NK-92 treated with Interleukin-12 subunit alpha and Interleukin-12 subunit beta, amount 100 ng/mL, for 24 hours (cell line): ENCODE measurements at regions not wholly inside any gene's neighbourhood (a gene's known extent, or its start where the extent isn't known, plus 50 kb on each side); places are given as distances from the start of the nearest gene placed in this dataset.
"Not testable (repeated sequence)": the region's sequence is repeated elsewhere in the genome, so short reads cannot be mapped to it uniquely, and the experiment has no call there.

ENCODE experiments used
- DNase-seq: peaks from one replicate; lab custom pipeline; 2025; lab: John Stamatoyannopoulos, UW

DNA sequence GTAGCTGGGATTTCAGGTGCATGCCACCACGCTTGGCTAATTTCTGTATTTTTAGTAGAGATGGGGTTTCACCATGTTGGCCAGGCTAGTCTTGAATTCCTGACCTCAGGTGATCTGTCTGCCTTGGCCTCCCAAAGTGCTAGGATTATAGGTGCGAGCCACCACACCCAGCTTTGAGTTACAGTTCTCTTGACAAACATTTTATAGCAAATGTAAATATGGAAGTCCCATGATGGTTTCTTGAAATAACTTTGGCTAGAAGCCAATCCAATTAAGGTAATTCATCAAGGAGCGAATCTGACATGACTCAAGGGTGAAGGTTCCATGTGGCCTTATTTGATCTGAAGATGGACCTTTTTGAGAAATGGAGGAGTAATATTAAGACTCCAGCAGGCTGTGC is 76.2 kb upstream of the RFLNA start:
- DNase-seq: not testable (repeated sequence)

DNA sequence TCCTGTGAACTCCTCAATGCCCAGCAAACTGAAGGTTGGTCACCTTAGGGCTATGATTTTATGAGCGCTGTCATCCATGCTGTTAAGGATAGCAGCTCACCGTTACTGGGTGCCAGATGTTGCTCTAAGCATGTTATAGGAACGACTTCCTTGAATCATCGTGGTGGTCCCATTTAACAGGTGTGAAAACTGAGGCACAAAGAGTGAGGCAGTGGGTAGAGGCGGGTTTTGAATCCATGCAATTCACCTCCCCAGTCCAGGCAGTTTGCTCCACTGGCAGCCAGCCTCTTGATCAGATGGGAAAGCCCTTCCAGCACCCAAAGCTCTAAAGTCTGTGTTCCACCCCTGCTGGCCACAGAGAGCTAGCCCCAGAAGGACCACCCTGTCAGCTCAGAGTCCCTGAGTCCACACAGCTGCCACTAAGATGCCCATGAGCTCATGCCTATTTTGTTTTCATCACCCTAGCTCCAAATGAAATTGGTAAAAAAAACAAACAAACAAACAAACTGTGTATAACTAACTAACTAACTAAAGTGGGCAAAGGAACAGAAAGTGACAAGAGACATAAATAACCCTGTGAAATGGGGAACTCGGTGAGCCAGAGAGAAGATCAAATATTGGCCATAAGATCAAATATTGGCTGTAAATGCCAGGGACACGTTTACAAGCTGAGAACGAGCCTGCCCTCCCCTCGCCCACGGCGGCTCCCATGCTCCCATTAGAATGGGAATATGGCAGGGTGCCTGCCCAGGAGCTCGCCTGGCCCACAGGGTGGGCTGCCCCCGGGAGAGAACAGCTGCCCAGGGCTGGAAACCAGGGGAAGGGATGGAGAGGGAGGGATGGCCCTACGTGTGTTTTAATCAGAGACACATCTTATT is 72.3 kb upstream of the RFLNA start:
- DNase-seq: no peak

DNA sequence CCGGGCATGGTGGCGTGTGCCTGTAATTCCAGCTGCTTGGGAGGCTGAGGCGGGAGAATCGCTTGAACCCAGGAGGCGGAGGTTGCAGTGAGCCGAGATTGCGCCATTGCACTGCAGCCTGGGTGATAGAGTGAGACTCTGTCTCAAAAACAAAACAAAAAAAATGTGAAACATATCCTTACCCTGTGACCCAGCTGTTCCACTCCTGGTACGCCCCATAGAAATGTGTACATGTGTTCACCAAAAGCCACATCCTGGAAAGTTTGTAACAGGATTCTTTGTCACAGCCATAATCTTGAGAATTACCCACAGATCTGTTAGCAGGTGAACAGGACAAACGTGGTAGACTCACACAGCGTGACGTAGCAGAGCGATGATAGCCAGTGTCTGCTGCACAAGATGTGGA is 71.2 kb upstream of the RFLNA start:
- DNase-seq: peak; percentile 10

DNA sequence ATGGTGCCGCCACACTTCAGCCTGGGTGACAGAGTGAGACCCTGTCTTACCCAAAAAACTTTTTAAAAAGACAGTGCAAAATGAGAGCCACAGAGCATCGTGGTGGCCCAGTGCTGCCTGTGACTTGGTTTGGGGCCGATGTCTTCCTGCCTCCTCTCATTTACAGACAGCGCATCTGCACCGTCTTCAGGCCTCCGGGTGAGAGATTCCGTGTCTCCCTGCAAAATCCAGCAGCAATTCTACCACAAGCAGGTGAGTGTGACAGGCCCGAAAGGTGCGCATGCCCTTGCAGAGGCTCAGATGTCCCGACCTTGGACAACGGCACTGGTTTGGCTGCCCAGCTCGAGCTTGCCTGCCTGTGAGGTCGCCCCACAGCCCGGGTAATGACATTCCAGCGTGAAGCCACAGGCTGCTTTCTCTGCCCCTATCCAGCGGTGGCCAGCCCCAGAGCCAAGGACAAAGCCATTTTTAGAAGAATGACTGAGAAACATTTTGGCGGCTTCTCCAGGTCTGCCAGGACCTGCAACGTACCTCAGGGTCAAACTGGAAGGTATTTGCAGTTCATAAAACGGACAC is 70.3 kb upstream of the RFLNA start:
- no peak for DNase-seq

DNA sequence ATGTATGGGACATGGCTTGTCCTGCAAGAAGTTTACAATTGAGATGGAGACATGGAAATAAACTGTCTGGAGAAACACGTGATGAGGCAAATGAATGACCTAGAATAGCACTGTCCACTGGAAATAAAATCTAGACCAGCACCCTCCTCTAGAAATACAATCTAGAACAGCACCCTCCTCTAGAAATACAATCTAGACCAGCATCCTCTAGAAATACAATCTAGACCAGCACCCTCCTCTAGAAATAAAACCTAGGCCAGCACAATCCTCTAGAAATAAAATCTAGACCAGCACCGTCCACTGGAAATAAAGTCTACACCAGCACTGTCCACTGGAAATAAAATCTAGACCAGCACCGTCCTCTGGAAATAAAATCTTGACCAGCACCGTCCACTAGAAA is 69.2 kb upstream of the RFLNA start:
- no peak for DNase-seq

DNA sequence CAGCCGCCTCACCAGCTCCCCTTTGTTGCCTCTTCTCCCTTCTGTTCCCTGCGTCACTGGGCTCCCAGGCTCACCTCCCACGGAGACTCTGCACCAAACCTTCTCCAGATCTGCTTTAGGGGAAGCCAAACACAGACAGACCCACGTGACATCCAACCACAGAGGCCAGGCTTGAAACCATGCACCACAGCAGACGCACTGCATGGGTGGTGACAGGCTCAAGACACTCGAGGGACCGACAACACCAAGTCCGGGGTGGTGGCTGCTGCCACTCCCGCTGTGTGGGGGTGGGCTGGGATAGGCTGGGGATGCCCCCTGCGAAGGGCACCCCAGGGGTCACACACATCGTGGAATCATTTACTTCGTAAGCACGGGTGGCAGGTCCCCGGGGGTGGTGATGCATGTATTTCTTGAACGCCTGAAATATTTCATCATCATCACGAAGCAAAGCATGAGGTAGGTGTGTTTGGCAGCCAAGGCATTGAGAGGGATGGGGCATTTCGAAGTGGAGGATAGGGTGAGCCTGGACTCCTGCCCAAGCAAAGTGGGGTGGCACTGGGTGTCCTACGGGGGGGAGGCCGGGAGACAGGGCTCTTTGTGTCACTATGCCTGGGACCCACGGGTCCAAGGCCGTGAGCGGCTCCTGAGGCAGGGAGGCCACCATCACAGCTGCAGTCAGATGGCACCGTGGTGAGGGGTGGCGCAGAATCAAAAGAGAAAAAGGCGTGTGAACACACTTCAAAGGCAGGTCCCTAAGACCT is 66.8 kb upstream of the RFLNA start:
- peak; percentile 7 for DNase-seq

DNA sequence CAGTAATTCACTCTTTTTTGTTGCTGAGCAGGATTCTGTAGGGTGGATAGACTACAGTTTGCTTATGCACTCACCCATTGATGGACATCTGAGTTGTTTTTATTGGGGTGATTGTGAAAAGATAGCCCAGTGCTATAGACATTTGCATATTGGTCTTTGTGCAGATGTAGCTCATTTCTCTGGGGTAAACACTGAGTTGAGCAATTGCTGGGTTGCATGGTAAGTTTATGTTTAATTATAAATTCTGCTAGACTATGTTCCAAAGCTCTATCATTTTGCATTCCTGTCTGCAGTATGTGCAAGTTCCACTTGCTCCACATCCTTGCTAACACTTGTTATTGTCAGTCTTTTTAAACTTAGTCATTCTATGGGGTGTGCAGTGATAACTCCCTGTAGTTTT is 65.4 kb upstream of the RFLNA start:
- no peak for DNase-seq

DNA sequence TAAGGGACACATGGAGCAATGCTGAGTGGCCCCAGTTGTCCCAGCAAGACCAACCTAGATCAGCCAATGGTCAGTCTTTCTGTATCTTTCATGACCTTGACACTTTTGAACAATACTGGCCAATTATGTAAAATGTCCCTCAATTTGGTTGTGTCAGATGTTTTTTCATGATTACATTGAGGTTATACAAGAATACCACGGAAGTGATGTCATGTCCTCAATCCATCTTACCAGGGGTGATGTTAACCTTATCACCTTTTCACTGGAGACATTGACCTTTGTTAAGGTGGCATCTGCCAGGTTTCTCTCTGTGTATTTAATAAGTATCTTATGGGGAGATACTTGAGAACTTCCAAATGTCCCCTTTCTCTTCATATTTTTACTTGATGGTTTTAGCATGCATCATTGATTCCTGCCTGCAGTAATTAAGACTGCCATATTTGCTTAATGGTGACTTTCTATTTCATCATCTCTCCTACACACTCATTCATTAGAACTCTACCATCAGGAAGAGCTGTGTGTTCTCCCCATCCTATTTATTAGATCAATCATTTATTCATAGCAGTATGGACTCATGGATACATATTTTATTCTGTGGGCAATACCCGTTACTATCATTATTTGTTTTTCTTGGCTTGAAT is 64.7 kb upstream of the RFLNA start:
- no peak for DNase-seq

DNA sequence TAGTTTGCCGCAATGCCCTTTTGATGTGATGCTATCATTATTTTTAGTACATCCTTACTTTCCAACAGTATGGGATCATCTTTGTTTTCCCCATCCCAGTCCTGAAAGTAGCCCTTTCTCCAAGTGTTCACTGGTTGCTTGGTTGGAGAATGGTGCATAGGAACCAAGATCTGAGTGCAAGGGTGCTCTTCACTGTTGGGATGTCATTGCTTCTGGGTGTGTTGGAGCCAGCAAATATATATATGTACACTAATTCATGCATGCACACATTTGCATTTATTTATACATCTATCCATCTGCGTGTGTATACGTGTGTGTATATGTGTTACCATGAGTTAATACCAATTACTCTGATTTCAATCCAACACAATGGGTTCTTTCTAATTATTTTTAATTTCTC is 64.1 kb upstream of the RFLNA start:
- DNase-seq: no peak

DNA sequence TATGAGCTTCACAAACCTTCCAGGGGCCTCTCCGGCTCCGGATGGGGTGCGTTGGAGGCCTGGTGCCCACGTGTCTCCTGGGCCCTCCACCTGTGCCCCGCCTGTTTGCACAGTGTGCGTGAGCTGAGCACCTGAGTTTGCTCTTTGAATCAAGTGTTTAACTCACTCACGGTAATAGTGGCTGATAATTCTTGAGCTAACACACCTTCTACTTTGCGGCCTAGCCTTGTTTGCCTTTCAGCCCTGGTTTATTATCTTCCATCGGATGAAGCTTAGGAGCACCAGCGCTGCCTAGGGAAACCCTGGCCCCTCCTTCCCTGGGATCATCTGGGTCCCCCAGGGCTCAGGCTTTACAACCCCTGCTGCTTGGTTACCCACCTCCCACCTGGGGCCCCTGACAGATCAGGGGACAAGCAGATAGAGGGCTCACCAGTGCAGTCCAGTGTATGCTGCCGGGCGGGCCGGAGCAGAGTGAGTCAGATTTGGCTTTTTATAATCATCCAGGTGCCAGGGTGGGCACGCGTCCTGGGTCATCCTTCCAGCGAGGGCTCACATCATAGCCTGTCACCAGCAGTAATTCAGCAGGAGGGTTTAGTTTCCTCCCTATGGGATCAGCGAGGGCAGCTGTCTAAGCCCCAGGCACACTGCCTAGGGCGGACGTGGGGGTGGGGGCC is 62.8 kb upstream of the RFLNA start:
- no peak for DNase-seq

DNA sequence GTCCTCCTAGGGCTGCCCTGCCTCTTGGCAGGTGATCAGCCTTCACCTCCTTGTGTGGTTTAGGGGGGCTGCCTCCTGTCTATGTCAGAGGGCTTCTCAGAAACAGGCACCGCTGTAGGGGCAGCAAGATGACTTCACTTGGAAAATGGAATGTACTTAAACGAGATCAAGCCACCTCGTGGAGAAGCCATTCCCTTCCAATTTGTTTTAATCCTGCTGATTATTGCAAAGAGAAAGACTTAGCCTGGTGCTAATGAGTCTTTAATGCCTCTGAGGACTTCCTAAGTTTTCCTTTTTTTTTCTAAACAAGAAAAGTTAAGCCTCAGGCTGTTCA is 62.3 kb upstream of the RFLNA start:
- DNase-seq: no peak

DNA sequence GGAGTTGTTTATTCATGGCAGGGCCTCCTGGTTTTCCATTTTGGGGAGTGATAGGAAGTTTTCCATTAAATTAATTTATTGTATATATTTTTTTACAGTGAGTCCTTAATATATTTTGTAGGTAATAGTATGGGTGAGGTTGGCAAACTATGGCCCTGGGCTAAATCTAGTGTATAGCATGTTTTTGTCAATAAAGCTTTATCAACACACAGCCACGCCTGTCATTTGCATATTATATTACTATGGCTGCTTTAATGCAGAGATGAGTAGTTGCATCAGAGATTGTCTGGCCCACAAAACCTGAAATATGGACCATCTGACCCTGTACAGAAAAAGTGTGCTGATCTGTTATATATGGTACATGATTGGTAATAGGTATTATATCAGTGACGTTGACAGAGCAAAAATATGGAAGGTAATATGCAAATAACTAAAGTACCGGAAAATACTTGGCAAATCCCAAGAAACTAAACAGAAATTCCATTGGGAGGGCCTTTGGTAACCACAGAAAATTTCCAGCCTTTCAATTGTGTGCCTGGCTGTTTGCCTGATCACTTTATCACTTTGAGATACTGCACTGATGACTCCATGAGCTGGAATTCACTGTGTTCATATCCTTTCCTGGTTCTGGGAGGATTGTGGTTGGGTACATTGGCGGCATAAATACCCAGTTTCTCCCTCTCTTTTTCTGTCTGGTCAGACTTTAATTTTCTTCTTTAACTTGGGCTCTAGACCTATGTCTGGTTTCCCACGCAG is 61.7 kb upstream of the RFLNA start:
- no peak for DNase-seq

DNA sequence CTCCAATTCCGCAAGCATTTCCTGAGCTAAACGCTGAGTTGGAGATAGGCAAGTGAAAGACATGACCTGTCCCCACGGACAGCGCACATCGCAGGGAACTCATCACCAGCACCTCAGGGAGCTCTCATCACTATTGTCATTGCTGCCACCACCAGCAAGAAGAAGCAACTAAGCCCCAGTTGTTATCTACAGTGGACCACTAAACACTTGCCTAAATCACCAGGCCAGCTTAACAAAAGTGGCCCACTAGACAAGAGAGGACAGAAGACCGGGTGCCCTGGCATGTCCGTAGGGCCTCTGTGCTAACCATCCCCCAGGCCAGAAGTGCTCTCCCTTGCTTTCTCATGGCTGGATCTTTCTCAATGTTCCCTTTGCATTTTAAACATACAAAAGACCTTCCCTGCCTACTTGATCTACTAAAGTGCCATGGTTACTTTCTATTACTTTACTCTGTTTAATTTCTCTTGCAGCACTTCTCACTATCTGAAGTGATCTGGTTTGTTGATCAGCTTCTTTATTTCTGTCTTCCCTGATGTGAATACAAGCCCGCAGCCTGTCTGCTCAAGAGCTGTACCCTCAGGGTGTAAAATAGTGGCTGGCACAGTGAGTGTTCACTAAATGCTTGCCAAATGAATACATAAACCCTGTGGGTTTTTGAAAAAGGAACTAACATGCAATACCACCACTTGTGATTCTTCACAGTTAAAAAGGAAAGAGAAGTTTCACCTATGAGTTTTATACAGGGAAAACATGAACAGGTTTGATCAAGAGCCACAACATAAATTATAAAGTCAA is 60.9 kb upstream of the RFLNA start:
- DNase-seq: no peak

DNA sequence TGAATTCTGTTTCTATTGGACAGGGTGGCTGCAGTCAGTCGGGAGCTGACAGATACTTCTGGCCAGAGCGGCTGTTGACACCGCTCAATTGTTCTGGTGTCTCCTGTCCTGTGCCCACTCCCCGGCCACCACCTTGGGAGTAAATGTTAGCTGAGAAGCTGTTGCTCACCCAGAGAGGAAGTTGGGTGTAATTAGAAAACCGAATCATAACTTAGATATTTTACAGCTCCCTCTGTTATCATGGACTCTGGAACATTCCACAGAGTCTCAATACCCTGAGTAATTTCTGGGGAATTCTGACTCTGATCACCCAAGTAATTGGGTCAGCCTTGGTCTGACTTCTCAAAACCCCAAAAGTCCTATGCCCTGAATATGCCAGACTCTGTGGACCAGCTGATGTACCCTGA is 58.3 kb upstream of the RFLNA start:
- DNase-seq: no peak

DNA sequence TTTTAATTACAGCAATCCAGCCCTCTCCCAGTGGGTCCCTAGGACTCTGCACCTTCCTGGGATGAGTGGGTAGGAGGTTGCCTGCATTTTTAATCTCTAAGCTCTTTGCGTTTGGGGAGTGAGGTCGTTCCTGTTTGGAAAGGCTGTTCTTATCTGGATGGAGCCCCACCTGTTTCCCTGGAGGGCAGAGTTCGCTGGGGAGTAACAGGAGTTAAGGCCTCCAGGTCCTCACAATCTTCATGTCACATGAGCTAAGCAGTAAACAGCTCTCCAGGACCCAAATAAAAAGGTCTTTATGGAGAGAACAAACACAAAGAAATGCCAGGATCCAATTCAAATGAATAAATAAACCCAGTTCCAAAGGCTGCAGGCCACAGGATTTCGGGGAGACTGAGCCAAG is 56.0 kb upstream of the RFLNA start:
- DNase-seq: no peak

DNA sequence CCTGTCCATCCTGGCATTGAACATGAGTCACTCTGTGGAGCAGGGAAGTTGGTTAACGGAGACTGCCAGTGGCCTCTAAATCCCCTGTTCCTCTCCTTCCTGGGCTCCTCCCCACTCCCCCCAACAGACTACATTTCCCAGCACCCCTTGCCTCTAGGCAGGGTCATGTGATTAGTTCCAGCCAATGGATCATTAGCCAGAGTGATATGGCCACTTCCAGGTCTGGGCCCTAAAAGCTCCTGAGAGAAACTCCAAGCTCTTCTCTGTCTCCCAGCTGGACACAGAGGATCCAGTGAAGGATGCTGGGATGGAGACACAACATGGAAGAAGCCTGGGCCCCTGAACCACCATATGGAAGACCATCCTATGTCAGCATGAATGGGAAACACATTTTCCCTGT is 54.4 kb upstream of the RFLNA start:
- DNase-seq: no peak

DNA sequence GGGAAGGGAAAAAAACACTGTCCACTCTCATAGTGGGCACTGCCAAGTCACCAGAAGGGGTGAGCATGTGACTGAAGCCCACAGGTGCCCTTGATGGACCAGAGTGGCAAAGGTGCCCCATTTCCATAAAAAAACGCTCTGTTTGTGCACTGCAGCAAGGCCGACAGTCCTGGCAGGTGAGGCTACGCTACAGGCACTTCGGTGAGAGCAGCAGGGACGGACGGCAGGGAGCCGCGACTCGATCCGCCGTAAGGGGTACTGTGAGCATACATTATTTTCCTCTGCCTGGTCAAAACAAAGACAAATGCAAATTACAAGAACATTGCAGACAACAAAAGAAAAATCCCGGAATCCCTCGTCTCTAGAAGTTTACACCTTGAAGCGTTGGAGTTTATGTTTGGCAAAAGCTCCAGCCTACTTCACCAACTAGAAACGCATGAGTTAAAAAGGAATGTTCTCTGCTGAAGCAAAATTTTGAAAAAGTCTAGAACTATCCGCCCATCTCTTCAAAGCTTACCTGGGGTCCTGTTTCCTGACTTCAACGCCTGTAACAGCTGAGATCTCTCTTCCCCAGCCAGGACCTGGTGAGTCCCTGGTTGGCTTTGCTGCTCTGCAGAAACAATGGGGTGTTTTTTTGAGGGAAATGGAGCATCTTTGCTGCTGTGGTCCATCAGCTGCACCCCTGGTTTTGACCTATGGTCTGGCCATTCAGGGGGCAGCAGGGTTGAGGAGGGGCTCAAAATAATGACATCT is 52.9 kb upstream of the RFLNA start:
- DNase-seq: no peak

DNA sequence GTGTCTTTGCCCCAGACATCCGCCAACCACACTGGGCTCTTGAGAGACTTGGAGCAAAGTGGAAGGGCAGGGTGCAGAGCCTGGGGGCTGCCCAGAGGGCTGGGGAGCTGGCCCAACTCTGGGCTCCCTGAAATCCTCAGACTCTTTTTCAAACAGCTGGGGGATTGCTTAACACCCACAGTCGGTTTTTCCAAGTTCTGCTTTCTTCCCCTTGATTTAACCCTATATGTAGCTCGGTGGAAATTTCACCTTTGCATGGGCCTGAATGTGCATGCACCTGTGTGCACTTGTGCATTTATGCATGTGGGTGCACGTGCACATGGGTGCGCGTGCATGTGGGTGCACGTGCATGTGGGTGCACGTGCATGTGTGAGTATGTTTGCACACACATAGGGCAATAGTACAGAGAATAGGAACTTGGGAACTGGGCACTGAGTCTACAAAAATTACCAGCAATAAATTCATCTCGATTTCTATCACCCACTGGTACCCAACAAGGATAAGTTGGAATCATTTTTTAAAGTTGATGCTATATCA is 52.3 kb upstream of the RFLNA start:
- no peak for DNase-seq

DNA sequence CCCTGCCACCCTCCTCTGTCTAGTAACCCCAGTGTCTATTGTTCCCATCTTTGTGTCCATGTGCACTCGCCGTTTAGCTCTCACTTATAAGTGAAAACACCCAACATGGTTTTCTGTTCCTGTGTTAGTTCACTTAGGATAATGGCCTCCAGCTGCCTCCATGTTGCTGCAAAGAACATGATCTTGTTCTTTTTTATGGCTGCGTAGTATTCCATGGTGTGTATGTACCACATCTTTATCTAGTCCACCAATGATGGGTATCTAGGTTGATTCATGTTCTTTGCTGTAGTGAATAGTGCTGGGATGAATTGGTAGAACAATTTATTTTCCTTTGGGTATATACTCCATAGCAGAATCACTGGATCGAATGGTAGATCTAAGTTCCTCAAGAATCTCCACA is 51.0 kb upstream of the RFLNA start:
- no peak for DNase-seq
